NCI-H748 (cell line): ENCODE measurements at regions not wholly inside any gene's neighbourhood (a gene's known extent, or its start where the extent isn't known, plus 50 kb on each side); places are given as distances from the start of the nearest gene placed in this dataset.

Source experiments
- DNase-seq: peaks from one replicate; lab custom pipeline; 2025; ENCODE audit not compliant: unreplicated experiment; lab: John Stamatoyannopoulos, UW

- DNase-seq, result no peak
Measured at GRCh38 chr2:164306872-164307271, 314.4 kb downstream of the GRB14 start.

GRCh38 chr2:164302786-164303185 is 318.5 kb downstream of the GRB14 start:
- DNase-seq, result no peak

DNA sequence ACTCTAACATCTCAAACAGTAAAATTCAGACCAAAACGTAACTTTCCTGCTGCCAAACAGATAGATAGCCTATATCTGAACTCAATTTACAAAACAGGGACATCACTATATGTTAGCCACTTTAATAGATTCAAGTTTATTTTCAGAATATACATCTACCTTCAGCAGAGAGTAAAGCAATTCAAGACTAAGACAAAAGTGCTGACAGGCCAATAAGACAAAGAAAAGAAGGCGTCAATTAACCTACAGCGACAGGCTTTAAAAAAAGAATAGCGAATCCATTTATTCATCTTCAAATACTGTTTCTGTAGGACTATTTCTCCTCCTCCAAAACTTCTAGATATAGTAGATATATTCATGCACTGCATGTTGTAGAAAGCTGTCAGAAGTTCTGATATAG is 333.0 kb downstream of the GRB14 start:
- no peak for DNase-seq

- no peak for DNase-seq
Measured at GRCh38 chr2:164287056-164287455, 334.2 kb downstream of the GRB14 start.

GRCh38 chr2:164285576-164285975 is 335.7 kb downstream of the GRB14 start:
- no peak for DNase-seq

DNA sequence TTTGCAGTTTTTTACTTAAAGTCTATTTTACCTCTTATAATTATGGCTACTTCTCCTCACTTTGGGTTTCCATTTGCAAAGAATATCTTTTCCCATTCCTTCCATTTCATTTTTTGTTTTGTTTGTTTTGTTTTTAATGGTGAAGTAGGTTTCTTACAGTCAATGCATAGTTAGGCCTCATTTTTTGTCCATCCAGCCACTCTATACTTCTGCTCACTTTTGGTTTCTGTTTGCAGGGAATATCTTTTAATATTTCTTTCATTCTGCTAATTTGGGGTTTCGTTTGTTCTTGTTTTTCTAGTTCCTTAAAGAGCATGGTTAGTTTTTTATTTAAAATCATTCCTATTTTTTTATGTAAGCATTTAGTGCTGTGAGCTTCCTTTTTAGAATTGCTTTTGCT is 339.4 kb downstream of the GRB14 start:
- DNase-seq, result no peak

DNA sequence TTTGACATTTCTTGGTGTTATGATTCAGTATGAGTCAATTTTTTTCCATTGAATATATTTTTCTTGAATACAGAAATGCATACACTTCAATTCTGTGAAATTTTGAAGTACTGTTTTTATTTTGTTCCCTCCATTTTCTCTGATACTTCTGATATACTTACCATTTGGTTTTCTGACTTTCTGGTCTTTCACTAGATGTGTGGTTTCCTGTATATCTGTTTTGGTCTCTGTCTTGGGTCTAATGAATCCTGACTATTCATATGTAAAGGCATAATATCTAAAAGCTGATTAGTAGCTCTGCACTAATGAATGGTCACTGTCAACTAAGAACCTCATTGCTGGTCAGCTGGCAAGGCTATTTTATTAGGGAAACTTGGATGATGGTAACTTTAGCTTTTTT is 345.6 kb downstream of the GRB14 start:
- DNase-seq, result no peak

GRCh38 chr2:164260506-164260905 is 360.8 kb downstream of the GRB14 start:
- no peak for DNase-seq

DNA sequence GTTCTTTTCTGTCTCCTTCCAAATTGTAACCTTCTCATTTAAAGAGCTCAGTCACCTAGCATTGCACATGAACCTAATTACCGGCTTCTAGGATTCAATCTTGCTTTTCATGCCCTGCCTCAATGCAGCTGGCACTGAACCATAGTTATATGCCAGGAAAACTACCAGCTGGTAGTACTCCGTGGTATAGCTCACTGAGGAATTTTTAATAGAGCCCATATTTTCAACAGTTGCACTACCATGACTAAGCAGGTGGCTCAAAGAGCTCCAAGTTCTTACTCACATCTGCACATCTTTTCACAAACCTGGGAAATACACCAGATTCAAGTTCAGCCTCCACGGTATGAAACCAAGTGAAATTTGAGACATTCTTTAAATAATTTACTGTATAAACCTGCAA is 363.5 kb downstream of the GRB14 start:
- no peak for DNase-seq

DNA sequence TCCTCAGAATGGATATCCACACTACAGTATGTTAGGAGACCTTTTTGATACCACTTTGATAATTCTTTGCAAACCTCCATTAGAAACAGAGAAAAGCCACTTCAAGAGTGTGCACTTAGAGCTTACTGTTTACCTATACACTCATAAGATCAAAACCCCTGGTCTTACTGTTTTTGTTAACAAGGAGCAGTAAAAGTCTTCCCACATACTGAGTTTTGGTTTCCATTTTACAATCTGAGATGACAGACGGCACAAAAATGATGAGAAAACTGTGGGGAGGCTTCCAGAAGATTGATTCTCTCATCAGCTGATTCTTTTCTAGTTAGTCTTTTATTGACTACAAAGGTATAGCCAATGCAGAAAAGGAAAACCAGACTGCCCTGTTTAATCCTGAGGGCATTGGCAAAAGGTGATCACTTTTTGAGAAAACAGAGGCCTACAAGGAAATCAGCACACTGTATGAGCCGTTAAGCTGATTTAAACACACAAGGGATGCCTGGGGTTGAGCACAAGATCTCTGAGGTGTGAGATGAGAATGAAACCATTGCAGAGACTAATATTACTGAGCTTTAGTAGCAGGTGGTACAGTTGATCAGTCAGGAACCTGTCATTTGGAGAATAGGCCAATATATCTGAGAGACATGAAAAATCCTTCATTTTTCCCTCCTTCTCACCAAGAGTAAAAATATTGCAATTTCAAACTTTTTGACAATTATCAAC is 368.6 kb downstream of the GRB14 start:
- no peak for DNase-seq

DNA sequence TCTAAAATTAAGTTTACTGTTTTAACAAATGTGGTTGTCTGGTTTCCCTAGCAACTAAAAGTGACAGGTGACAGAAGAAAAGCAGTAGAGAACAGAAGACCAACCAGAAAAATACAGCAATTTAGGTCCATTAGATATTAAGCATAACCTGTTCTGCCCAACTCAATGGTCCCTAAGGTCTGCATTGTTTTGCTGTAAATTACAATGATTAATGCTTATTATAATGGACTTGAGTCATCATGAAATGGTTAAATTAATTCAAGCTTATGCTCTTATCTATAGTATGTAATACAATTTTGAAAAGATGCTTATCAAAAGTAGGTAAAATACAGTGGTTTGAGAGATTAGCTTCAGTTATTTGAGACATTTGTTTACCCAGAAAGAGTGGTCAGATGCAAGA is 378.0 kb downstream of the GRB14 start:
- DNase-seq, result peak; percentile 67

GRCh38 chr2:164242409-164242808 is 378.9 kb downstream of the GRB14 start:
- DNase-seq, result no peak

- DNase-seq, result no peak
Measured at GRCh38 chr2:164234074-164234473, 387.2 kb downstream of the GRB14 start.

- no peak for DNase-seq
Measured at GRCh38 chr2:164224007-164224406, 397.3 kb downstream of the GRB14 start.

DNA sequence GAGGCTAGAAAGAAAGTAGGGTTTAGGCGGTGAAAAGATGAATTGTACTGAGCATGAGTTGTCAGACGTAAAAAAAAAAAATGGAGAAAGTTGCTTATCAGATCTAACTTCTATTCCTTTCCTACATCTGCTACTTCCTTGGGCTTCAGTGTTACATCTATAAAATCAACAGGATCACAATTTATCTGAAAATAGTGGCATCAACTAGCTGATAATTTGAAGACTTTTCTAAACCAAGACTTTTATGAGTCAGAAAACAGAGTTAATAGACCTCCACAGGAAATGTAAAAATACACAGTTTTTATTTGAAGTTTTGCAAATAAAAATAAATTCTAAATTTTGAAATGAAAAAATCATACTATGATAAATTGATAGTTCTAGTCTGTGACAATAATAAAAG is 399.8 kb downstream of the GRB14 start:
- no peak for DNase-seq

GRCh38 chr2:164220265-164220664 is 401.0 kb downstream of the GRB14 start:
- no peak for DNase-seq

- DNase-seq, result no peak
Measured at GRCh38 chr2:164213916-164214315, 407.4 kb downstream of the GRB14 start.

- DNase-seq, result no peak
Measured at GRCh38 chr2:164205347-164205746, 415.9 kb downstream of the GRB14 start.

- DNase-seq, result no peak
Measured at GRCh38 chr2:164203131-164203530, 418.2 kb downstream of the GRB14 start.

DNA sequence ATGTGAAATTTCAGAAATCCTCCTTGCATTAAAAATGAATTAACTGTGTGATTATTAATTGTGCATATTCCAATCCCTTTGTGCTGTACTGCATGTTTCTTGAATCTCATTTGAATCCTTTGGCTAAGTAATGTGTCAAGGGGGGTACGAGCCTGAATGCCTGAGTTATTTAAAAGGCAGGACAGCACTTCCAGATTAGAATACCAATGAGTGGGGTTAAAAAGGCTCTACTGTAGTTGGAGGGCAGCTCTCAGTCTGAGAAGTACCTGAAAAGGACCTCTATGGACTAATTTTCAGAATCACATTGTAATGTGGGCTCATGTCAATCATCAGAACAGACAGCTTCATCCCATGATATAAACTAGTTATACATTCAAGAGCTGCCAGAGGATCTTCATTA is 423.0 kb downstream of the GRB14 start:
- DNase-seq, result no peak

GRCh38 chr2:164190700-164191099 is 430.6 kb downstream of the GRB14 start:
- no peak for DNase-seq

- no peak for DNase-seq
Measured at GRCh38 chr2:164189851-164190250, 431.4 kb downstream of the GRB14 start.

- DNase-seq, result no peak
Measured at GRCh38 chr2:164187121-164187520, 434.2 kb downstream of the GRB14 start.
